Choroid plexus epithelial cell (primary cell): ENCODE measurements at regions not wholly inside any gene's neighbourhood (a gene's known extent, or its start where the extent isn't known, plus 50 kb on each side); places are given as distances from the start of the nearest gene placed in this dataset.

Experiments used
- DNase-seq: peaks from one replicate; pipeline ENCODE4 v3.0.0-alpha.2; 2010; ENCODE audit warnings: low read depth
- H3K4me3 ChIP-seq: 2 replicates; pipeline ENCODE4 v1.5.1; 2011; ENCODE audit warnings: low read depth, mild to moderate bottlenecking, control low read depth, low read length, moderate library complexity
- TF ChIP-seq, protein P1 (sequence below): conservative IDR thresholded peaks from 2 replicates; pipeline ENCODE4 v1.5.1; 2011; ENCODE audit warnings: low read depth, mild to moderate bottlenecking, control low read depth, inconsistent platforms, low read length, moderate library complexity

GRCh38 chr6:109295109-109295773, 87.0 kb downstream of the CD164 start:
- TF ChIP-seq, protein P1, sequence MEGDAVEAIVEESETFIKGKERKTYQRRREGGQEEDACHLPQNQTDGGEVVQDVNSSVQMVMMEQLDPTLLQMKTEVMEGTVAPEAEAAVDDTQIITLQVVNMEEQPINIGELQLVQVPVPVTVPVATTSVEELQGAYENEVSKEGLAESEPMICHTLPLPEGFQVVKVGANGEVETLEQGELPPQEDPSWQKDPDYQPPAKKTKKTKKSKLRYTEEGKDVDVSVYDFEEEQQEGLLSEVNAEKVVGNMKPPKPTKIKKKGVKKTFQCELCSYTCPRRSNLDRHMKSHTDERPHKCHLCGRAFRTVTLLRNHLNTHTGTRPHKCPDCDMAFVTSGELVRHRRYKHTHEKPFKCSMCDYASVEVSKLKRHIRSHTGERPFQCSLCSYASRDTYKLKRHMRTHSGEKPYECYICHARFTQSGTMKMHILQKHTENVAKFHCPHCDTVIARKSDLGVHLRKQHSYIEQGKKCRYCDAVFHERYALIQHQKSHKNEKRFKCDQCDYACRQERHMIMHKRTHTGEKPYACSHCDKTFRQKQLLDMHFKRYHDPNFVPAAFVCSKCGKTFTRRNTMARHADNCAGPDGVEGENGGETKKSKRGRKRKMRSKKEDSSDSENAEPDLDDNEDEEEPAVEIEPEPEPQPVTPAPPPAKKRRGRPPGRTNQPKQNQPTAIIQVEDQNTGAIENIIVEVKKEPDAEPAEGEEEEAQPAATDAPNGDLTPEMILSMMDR = no peak
- no peak overlapping the region for H3K4me3 ChIP-seq
- no peak for DNase-seq

DNA sequence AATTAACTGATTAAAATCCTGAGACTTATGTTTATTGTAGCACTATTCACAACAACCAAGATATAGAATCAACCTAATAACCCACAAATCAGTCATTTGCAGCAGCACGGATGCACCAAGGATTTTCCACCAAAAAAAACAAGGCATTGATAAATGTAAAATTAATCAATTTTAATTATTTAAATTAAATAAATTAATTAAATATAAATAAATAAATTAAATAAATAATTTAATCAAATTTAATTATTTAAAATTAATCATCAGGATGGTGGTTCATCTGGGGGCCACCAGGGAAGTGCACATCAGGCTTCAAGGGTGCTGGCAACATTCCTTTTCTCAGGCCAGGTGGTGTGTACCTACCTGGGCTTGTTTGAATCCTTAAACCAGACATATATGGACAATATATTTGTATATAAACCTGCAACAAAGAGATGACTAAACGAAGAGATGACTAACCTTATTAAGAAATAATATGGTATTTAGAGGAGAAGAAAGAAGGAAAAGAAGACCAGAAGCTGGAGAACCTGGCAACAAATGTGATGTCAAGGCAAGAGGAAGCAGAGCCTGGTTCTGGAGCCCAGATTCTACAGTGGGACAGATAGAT, 89.2 kb downstream of the CD164 start:
- no peak overlapping the region for H3K4me3 ChIP-seq
- DNase-seq = no peak
- TF ChIP-seq, protein P1 = no peak

DNA sequence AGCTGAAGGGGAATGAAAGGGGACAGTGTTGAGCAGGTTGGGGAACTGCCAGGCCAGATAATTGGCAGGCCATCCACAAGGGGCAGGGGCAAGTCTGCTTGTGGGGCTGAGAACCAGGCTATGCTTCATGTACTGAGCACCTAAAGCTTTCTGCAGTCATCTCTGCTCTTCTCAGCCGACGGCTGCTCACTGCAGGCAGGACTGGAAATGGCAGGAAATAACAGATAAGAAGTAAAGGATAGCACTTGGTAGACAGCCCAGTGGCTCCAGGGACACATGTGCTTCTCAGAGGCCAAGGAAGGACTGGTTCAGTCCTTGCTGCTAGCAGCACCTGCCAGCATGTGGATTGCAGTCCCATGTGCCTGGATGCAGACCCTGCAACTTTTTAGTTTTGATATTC, 89.8 kb downstream of the CD164 start:
- no peak for DNase-seq

GRCh38 chr6:109291902-109292301, 90.4 kb downstream of the CD164 start:
- TF ChIP-seq, protein P1 = no peak
- no peak overlapping the region for H3K4me3 ChIP-seq
- no peak for DNase-seq

More for the DNA sequence above, 89.8 kb downstream of the CD164 start:
- H3K4me3 ChIP-seq = no peak overlapping the region
- TF ChIP-seq, protein P1 = no peak

GRCh38 chr6:109290143-109290931, 91.9 kb downstream of the CD164 start:
- no peak for DNase-seq
- TF ChIP-seq, protein P1 = no peak
- no peak overlapping the region for H3K4me3 ChIP-seq

DNA sequence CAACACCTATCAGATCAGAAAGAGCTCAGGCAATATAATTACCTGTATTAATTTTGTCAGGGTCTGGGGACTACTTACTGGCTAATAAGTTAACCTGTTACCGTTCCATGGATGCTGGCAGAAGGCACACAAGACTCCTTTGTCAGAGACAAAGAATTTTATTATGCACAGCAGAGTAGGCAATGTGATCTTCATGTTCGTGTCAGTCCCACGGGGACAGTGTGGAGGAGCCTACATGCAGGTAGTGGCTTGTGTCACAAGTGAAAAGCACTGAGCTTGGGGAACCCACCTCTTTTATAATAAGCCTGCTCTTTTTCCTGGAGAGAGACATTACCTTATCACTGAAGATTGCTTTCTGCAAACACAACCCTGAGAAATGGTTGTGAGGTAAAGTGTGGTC, 96.9 kb downstream of the CD164 start:
- DNase-seq = no peak
- TF ChIP-seq, protein P1 = no peak
- no peak overlapping the region for H3K4me3 ChIP-seq
